HepG2 (cell line): ENCODE measurements at regions not wholly inside any gene's neighbourhood (a gene's known extent, or its start where the extent isn't known, plus 50 kb on each side); places are given as distances from the start of the nearest gene placed in this dataset.

Experiments
- BRD4 ChIP-seq: sonication (generic); formaldehyde crosslinking; IDR thresholded peaks from 2 replicates; pipeline ENCODE4 v1.4.0; 2020; ENCODE audit warnings: missing genetic modification reagents
- FIP1L1 ChIP-seq: fragments of 200-400 bp; formaldehyde crosslinking; IDR thresholded peaks from 2 replicates; pipeline ENCODE4 v1.6.1; 2018; ENCODE audit warnings: low read depth, mild to moderate bottlenecking, low read length, moderate library complexity, borderline replicate concordance; ENCODE audit not compliant: insufficient read depth
- FOXM1 ChIP-seq: sonication (generic); formaldehyde crosslinking; IDR thresholded peaks from 2 replicates; pipeline ENCODE4 v1.5.0; 2020; ENCODE audit warnings: missing genetic modification reagents
- HDAC2 ChIP-seq: sonication (generic); formaldehyde crosslinking; IDR thresholded peaks from 2 replicates; pipeline ENCODE4 v1.4.0; 2020; ENCODE audit warnings: missing genetic modification reagents
- KDM2A ChIP-seq: sonication (generic); formaldehyde crosslinking; IDR thresholded peaks from 2 replicates; pipeline ENCODE4 v1.4.0; 2020; ENCODE audit warnings: low read depth, missing genetic modification reagents, borderline replicate concordance
- MED13 ChIP-seq: sonication (generic); formaldehyde crosslinking; IDR thresholded peaks from 2 replicates; pipeline ENCODE4 v1.5.0; 2020; ENCODE audit warnings: missing genetic modification reagents
- NR3C1 ChIP-seq: sonication (generic); formaldehyde crosslinking; IDR thresholded peaks from 2 replicates; pipeline ENCODE4 v1.4.0; 2020; ENCODE audit warnings: missing genetic modification reagents
- POLR2AphosphoS2 ChIP-seq: IDR thresholded peaks from 2 replicates; pipeline ENCODE4 v1.6.1; 2011; ENCODE audit warnings: low read depth, low read length, improper control_type of control experiment
- SALL1 ChIP-seq: sonication (generic); formaldehyde crosslinking; IDR thresholded peaks from 2 replicates; pipeline ENCODE4 v1.8.0; 2022; ENCODE audit warnings: mild to moderate bottlenecking, missing genetic modification reagents
- SIX1 ChIP-seq: sonication (generic); formaldehyde crosslinking; IDR thresholded peaks from 2 replicates; pipeline ENCODE4 v1.4.0; 2020; ENCODE audit warnings: missing genetic modification reagents, borderline replicate concordance
- SP2 ChIP-seq: sonication (generic); formaldehyde crosslinking; IDR thresholded peaks from 2 replicates; pipeline ENCODE4 v1.5.1; 2020; ENCODE audit warnings: mild to moderate bottlenecking, missing genetic modification reagents
- TBX2 ChIP-seq: sonication (generic); formaldehyde crosslinking; IDR thresholded peaks from 2 replicates; pipeline ENCODE4 v1.5.0; 2020; ENCODE audit warnings: missing genetic modification reagents, mild to moderate bottlenecking, borderline replicate concordance
- YEATS4 ChIP-seq: sonication (generic); formaldehyde crosslinking; IDR thresholded peaks from 2 replicates; pipeline ENCODE4 v1.4.0; 2020; ENCODE audit warnings: missing genetic modification reagents, borderline replicate concordance
- ZFP36L1 ChIP-seq: sonication (generic); formaldehyde crosslinking; IDR thresholded peaks from 2 replicates; pipeline ENCODE4 v1.8.0; 2022; ENCODE audit warnings: mild to moderate bottlenecking, missing genetic modification reagents, moderate library complexity
- ZIK1 ChIP-seq: sonication (generic); formaldehyde crosslinking; IDR thresholded peaks from 2 replicates; pipeline ENCODE4 v1.5.0; 2020; ENCODE audit warnings: mild to moderate bottlenecking, low read depth, missing genetic modification reagents, borderline replicate concordance
- ZMAT3 ChIP-seq: sonication (generic); formaldehyde crosslinking; conservative IDR thresholded peaks from 2 replicates; pipeline ENCODE4 v1.7.0; 2021; ENCODE audit warnings: missing genetic modification reagents
- ZNF224 ChIP-seq: sonication (generic); formaldehyde crosslinking; IDR thresholded peaks from 2 replicates; pipeline ENCODE4 v1.5.0; 2020; ENCODE audit warnings: mild to moderate bottlenecking, missing genetic modification reagents
- ZNF225 ChIP-seq: sonication (generic); formaldehyde crosslinking; IDR thresholded peaks from 2 replicates; pipeline ENCODE4 v1.4.0; 2020; ENCODE audit warnings: mild to moderate bottlenecking, missing genetic modification reagents
- ZNF878 ChIP-seq: sonication (generic); formaldehyde crosslinking; IDR thresholded peaks from 2 replicates; pipeline ENCODE4 v1.8.1; 2023; ENCODE audit warnings: mild to moderate bottlenecking, missing genetic modification reagents, moderate library complexity
- TF ChIP-seq, protein P1 (sequence below): sonication (generic); formaldehyde crosslinking; IDR thresholded peaks from 2 replicates; pipeline ENCODE4 v1.8.0; 2022; ENCODE audit warnings: mild to moderate bottlenecking, missing genetic modification reagents, borderline replicate concordance
- TF ChIP-seq, protein P2 (sequence below): sonication (generic); formaldehyde crosslinking; conservative IDR thresholded peaks from 2 replicates; pipeline ENCODE4 v1.8.0; 2022; ENCODE audit warnings: missing genetic modification reagents
- TF ChIP-seq, protein P3 (sequence below): sonication (generic); formaldehyde crosslinking; conservative IDR thresholded peaks from 2 replicates; pipeline ENCODE4 v1.4.0; 2020; ENCODE audit warnings: mild to moderate bottlenecking, missing genetic modification reagents, moderate library complexity
- TF ChIP-seq, protein P4 (sequence below): sonication (generic); formaldehyde crosslinking; IDR thresholded peaks from 2 replicates; pipeline ENCODE4 v1.9.0; 2021; ENCODE audit warnings: missing genetic modification reagents, mild to moderate bottlenecking, borderline replicate concordance

DNA sequence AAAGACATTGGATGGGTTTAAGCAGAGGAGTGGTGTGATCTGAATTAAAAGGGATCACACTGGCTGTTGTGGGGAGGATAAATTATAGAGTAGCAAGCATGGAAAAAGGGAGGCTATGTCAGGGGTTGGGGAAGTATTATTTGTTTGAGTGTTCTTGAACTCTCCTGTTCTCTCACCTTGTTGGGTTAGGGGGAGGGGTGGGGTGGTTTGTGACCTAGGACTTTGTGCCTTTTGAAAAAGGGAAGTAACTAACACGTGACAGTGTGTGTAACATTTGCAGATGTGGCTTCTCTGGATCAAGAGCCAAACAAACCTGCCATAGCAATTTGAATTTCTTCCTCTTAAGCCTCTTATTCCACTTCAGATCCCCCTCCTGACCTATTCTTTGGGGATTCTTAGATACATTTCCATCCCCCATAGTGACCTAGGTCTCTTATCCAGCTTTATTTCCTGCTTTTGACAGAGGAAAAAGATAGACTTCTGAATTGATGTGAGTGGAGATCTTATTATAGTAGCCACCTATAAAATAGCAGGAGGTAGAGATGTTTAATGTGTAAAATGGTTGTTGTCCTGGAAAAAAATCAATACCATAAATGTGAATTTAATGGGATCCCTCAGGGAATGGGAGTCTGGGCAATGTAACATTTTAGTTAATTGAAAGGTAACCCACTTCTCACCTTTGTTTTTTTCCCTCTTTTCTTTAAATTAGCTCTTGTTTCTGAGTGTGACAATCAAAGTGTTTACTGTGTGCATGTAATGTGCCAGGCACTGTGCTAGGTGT, 120.4 kb downstream of the CT47B1 start (continued):
- TF ChIP-seq KDM2A (CRISPR knock-in tag) (no peak), POLR2AphosphoS2 (no peak), NR3C1 (CRISPR knock-in tag) (no peak), MED13 (CRISPR knock-in tag) (no peak), ZNF225 (CRISPR knock-in tag) (no peak), ZNF878 (CRISPR knock-in tag) (no peak), SALL1 (peak; percentile 31; the same call in 1 of the 2 replicates), ZMAT3 (CRISPR knock-in tag) (no peak), FOXM1 (CRISPR knock-in tag) (no peak), ZFP36L1 (CRISPR knock-in tag) (no peak), ZNF224 (CRISPR knock-in tag) (no peak), BRD4 (CRISPR knock-in tag) (no peak), SP2 (CRISPR knock-in tag) (no peak), ZIK1 (CRISPR knock-in tag) (no peak), FIP1L1 (no peak), TBX2 (CRISPR knock-in tag) (peak; percentile 44; the same call in 1 of the 2 replicates), SIX1 (CRISPR knock-in tag) (no peak), YEATS4 (CRISPR knock-in tag) (no peak), HDAC2 (CRISPR knock-in tag) (peak; percentile 28; the same call in 1 of the 2 replicates)
- TF ChIP-seq, protein P1, sequence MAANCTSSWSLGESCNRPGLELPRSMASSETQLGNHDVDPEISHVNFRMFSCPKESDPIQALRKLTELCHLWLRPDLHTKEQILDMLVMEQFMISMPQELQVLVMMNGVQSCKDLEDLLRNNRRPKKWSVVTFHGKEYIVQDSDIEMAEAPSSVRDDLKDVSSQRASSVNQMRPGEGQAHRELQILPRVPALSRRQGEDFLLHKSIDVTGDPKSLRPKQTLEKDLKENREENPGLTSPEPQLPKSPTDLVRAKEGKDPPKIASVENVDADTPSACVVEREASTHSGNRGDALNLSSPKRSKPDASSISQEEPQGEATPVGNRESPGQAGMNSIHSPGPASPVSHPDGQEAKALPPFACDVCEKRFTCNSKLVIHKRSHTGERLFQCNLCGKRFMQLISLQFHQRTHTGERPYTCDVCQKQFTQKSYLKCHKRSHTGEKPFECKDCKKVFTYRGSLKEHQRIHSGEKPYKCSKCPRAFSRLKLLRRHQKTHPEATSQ (CRISPR knock-in tag): no peak
- TF ChIP-seq, protein P2, sequence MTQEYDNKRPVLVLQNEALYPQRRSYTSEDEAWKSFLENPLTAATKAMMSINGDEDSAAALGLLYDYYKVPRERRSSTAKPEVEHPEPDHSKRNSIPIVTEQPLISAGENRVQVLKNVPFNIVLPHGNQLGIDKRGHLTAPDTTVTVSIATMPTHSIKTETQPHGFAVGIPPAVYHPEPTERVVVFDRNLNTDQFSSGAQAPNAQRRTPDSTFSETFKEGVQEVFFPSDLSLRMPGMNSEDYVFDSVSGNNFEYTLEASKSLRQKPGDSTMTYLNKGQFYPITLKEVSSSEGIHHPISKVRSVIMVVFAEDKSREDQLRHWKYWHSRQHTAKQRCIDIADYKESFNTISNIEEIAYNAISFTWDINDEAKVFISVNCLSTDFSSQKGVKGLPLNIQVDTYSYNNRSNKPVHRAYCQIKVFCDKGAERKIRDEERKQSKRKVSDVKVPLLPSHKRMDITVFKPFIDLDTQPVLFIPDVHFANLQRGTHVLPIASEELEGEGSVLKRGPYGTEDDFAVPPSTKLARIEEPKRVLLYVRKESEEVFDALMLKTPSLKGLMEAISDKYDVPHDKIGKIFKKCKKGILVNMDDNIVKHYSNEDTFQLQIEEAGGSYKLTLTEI (CRISPR knock-in tag): no peak
- TF ChIP-seq, protein P3, sequence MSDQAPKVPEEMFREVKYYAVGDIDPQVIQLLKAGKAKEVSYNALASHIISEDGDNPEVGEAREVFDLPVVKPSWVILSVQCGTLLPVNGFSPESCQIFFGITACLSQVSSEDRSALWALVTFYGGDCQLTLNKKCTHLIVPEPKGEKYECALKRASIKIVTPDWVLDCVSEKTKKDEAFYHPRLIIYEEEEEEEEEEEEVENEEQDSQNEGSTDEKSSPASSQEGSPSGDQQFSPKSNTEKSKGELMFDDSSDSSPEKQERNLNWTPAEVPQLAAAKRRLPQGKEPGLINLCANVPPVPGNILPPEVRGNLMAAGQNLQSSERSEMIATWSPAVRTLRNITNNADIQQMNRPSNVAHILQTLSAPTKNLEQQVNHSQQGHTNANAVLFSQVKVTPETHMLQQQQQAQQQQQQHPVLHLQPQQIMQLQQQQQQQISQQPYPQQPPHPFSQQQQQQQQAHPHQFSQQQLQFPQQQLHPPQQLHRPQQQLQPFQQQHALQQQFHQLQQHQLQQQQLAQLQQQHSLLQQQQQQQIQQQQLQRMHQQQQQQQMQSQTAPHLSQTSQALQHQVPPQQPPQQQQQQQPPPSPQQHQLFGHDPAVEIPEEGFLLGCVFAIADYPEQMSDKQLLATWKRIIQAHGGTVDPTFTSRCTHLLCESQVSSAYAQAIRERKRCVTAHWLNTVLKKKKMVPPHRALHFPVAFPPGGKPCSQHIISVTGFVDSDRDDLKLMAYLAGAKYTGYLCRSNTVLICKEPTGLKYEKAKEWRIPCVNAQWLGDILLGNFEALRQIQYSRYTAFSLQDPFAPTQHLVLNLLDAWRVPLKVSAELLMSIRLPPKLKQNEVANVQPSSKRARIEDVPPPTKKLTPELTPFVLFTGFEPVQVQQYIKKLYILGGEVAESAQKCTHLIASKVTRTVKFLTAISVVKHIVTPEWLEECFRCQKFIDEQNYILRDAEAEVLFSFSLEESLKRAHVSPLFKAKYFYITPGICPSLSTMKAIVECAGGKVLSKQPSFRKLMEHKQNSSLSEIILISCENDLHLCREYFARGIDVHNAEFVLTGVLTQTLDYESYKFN: peak; percentile 87
- TF ChIP-seq, protein P4, sequence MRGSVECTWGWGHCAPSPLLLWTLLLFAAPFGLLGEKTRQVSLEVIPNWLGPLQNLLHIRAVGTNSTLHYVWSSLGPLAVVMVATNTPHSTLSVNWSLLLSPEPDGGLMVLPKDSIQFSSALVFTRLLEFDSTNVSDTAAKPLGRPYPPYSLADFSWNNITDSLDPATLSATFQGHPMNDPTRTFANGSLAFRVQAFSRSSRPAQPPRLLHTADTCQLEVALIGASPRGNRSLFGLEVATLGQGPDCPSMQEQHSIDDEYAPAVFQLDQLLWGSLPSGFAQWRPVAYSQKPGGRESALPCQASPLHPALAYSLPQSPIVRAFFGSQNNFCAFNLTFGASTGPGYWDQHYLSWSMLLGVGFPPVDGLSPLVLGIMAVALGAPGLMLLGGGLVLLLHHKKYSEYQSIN (CRISPR knock-in tag): no peak
